ENCODE measurements at regions not wholly inside any gene's neighbourhood (a gene's known extent, or its start where the extent isn't known, plus 50 kb on each side); places are given as distances from the start of the nearest gene placed in this dataset.
"Not testable (repeated sequence)": the region's sequence is repeated elsewhere in the genome, so short reads cannot be mapped to it uniquely, and the experiment has no call there.

DNA sequence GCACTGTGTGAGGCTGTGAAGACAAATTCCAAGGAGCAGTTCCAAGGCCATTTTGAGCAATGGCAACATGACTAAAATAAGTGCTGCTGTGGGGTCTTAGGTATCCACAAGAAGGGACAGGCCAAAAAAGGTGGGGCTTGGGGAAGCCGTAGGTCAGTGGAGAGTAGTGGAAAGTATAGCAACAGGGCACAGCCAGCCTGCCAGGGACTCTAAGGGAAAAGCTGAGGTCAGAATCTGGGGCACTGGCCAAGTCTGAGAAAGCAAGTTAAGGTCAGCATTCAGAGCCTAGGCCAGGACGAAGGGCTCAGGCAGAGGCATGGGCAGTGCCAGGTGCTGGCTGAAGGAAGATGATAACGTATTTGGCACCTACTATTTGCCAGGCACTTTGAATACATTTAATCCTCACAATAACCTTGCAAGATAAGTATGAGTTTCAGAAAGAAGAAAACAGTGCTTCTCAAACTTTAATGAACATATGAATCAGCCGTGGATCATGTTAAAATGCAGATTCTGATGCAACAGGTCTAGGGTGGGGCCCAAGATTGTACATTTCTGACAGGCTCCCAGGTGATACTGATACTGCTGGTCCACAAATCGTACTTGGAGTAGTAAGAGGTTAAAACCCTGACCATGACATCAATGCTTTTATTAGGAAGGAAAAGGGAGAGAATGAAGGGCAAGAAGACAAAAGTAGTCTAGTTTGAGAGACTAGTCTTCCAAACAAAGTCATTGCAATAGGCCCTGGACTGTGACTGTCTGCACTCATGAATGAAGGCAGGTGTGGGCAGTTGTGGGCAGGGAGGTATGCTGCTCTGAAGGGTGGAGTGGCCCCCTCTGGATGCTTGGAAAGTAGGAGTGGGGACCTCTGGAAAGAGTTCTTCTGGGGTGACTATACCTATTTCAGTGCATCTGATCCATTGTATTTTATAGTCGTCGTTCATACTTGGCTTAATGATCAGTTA, 106.3 kb upstream of the ANKRD28 start:
- DNase-seq, result no peak

DNA sequence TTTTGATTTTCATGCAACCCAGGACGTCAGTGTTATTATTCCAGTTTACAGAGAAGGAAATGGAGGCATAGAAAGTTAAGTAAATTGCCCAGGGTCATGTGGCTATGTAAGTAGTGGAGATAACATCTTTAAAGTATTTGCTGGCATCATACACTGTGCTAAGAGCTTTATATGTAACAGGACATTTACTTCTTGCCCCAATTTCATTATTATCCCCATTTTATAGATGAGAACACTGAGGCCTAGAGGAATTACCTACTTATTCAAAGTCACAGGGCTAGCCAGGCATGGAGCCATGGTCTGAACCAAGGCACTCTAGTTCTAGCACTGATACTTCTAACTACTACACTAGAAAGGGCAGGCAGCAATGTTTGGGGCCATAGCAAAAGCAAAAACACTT, 107.3 kb upstream of the ANKRD28 start:
- DNase-seq, result no peak

DNA sequence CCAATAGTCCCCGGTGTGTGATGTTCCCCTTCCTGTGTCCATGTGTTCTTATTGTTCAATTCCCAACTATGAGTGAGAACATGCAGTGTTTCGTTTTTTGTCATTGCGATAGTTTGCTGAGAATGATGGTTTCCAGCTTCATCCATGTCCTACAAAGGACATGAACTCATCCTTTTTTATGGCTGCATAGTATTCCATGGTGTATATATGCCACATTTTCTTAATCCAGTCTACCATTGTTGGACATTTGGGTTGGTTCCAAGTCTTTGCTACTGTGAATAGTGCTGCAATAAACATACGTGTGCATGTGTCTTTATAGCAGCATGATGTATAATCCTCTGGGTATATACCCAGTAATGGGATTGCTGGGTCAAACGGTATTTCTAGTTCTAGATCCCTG, 109.6 kb upstream of the ANKRD28 start:
- not testable (repeated sequence) for DNase-seq

DNA sequence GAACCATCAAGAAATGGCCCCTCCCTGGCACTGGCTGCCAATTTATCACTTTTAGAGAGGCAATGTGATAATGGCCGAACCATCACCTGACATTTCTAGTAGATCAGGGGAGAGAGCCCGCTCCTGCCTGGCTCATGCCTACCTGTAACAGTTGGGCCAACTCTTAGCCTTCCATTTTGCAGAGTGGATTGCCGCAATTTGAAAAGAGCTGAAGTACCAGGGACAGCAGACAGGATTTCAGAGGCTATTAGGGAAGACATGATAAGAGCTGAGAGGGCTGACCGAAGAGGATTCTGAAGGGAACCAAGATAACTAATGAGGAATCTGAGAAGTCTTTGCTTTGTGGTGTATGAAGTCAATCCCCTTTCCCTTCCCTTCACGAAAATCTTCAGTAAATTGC, 121.2 kb upstream of the ANKRD28 start:
- DNase-seq, result no peak

DNA sequence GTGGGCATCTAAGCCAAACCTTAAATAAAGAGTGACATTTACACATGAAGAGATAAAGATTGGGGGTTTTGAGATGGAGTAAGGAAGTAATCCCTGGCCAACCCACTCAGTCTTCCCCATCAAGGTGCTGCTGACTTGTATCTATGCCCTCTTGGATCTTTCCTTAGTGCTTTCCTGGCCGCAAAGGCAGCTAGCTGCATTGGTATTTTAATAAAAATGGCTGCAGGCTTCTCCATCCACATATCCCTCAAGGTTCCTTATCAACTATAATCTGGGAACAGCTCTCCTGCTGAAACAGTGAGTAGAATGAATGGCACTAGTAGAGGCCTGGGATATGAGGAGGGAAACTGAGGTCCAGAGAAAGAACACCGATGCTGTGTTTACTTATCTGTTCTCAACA, 122.2 kb upstream of the ANKRD28 start:
- DNase-seq, result no peak

DNA sequence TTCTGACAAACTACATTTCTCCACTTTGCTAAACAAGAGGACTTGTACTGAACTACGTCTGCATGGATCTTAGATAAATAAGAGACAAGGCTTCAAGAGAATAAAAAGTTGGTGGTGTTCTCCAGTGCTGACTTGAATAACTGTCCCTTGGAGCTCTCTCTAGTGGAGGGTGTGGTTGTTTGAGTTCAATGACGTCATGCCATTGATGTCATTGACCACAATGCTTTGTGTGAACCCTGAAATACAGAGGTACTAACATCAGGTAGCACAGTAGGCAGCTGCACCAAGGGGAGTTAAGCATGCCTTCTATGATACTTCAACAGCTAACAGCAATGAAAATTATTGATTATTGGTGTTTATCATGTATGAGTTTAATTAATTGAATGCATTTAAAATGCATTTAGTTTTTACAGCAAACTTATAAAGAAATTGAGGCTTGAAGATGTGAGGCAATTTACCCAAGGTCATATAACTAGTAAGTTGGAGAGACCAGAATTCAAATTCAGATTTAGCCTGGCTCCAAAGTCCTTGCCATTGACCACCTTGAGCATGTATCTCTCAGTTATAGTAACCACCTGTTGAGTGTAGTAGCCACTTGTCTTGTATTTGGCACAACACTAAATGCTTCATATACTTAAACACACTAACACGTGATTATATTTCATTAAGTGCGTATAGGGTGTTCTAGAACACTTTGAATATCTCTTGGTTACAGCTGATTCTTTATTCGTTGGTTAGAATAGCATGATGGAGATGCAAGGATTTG, 126.0 kb upstream of the ANKRD28 start:
- DNase-seq, result no peak

DNA sequence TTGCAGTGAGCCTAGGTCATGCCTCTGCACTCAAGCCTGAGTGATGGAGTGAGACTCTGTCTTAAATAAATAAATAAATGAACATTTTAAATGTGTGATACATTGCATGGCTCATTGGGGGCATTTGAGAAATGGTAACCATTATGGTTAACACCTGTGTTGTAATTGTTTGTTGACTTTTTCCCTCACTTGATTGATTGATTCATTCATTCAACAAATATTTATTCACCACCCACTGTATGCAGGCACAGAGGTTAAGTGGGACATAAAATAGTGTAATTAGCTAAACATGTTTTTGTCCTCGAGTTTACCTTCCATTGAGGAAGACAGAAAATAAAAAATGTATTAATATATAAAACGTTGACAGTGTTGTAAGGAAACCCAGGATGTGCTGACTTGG, 127.1 kb upstream of the ANKRD28 start:
- no peak for DNase-seq

DNA sequence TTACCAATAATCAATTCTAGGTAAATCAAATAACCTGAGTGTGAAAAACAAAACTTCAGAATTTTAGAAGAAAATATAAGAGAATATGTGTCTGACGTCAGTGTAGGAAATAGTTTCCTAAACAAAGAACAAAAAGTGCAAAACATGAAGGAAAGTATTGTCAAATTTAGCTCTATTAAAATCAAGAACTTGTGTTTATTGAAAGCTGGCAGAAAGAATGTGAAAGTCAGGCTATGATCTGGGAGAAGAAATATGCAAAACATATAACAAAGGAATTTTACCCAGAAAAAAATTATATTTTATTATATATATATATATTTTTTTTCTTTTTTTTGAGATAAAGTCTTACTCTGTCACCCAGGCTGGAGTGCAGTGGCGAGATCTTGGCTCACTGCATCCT, 129.1 kb upstream of the ANKRD28 start:
- DNase-seq, result no peak

DNA sequence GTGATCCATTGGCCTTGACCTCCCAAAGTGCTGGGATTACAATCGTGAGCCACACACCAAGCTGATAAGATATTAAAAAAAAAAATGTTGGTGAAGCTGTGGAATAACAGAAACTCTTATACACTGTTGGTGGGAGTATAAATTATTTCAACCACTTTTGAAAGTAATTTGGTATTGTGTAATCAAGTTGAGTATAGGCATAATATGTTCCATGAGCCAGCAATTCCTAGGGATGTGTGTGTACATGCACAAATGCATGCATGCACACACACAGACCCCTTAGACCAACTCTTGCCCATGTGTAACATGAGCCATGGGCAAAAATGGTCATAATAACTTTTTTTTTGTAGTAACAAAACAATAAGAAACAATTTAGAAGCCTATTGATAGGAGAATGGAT, 130.2 kb upstream of the ANKRD28 start:
- no peak for DNase-seq

DNA sequence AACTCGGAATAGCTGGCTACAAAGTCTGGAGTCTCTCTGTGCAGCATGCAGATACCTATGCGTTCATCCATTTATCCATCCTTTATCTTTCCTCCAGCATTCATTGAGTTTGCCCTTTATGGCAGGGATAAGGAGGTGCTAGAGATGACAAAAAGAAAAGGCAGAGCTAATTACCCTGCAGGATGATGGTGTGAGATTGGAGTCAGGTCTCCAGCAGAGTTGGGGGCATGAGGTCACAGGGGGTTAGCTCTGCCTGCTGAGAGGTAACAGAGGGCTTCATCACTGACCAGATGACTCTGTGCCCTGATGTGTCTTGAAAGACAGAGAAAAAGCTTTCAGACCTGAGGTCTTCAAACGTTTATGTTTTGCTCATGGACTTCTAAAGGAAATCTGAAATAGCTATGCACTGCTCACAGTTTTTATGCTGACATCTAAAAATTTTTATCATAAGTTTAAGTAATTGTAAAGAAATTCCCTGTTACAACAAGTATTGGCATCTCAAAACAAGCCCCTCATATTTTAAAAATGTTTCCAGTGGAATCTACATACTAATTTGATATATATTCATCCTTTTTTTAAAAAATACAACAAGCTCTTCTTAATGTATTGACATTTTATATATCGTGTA, 132.3 kb upstream of the ANKRD28 start:
- DNase-seq, result no peak

DNA sequence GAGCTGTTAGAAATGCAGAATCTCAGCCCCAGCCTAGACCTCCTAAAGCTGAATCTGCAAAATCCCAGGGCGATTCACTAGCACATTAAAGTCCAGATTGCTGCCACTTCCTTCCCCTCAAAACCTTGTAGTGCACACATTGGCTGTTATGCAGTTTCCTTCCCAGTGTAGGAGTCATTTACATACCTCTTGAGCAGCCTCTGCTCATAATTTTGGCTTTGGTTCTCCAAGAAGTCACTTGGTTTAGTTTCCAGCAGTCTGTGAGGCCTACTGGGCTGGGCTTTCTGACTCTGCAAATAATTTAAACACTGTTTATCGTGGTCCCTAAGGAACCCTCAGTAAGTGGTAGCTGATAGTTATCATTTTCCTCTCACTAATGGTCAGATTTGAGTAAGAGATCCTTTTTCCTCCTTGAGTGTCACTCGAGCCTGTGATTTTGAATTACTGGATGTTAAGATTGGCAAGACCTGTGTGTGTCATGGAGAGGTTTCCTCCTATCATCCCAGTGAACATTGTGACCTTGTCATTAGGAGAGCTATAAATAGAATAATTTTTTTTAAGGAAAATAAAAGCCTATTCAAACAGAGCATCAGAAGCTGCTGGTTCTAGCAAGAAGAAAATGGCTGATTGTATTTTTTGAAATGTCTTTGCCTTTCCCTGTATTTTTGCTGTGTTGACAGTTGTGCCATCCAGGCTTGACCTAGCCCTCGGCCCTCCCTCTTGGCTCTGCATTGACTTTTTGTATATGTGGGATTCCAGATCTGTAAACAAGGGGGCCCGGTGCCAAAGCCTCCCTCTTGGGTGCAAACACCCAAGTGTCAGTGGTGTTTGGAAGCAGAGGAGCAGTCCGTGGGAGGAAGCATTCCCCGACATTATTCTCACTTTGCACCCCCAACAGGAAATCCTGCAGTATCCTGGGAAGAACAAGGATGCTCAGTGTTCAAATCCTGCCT, 134.8 kb upstream of the ANKRD28 start:
- no peak for DNase-seq

DNA sequence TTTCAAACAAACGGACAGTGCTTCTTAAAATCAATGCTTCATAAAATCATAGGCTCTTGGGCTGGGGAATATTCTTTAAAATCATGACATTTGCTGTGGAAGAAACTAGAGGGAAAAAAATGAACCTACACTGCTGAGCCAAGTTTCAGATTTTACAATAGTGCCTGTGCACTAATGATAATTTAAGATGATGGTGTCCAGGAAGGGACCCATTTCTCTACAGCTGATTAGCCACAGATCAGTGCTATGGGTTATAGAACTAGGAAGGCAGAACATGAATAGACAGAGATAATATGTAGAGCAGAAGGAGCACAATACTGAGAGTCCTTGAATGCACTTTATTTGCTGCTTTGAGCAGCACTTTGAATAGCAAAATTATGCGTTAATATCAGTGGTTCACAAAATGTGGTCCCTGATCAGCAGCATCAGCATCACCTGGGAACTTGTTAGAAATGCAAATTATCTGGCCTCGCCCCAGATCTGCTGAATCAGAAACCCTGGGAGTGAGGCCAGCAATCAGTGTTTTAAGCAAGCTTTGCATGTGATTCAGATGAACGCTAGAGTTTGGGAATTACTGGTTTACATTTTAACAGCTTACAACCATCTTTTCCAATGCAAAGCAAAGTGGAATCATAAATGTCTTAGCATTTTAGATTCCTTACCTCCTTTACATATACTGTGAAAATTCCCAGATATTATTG, 135.8 kb upstream of the ANKRD28 start:
- no peak for DNase-seq

DNA sequence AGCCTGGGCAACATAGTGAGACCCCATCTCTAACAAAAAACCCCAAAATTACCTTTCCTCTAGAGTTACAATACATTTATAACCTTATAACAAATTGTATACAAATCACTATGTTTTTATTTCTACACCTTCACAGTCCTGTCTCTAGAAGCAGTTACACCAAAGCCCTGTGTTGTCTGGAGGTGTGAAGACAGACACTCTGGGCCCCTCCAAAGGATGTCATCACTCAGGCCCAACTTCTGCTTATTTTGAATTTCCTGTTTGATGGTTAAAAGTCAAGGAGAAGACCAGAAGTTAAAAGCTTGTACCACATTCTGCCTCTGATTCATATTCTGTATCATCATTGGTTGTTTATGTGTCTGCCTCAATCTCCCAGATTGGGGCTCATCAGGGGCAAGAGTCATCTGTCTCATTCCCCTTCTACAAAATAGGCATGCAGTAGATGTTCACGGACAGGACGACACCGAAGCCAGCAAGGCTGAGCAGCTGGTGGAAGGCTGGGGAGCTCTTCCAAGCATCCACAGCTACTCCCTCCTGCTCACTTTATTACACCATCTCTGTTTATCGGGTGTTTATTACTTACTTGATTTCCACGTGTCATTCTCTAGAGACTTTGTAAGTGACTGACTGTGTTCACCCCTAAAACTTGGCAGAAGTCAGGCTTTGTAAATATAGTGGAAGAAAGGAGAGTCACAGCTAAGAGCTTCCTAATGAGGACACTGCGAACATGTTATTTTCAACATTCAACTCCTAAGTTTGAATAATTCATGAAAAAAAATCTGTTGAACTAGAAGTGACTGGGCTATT, 136.8 kb upstream of the ANKRD28 start:
- DNase-seq, result no peak

DNA sequence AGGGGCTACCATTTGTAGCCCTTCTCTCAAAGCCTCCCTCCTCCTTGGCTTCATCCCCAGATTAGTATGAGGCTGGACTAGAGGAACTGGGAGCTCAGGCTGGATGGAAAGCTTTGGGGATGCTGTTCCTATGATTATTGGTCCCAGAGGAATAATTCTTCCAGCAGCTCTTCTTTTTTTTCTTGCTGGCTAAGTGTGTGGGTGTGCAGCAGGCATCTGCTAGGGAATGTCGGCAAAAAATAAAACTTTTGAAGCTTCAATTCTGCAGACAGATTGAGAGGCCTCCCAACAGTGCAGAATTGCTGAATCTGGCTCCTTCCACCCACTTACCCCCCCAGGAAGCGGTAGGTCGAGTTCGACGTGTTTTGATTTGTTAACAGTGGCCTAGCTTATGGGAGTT, 138.5 kb upstream of the ANKRD28 start:
- no peak for DNase-seq

DNA sequence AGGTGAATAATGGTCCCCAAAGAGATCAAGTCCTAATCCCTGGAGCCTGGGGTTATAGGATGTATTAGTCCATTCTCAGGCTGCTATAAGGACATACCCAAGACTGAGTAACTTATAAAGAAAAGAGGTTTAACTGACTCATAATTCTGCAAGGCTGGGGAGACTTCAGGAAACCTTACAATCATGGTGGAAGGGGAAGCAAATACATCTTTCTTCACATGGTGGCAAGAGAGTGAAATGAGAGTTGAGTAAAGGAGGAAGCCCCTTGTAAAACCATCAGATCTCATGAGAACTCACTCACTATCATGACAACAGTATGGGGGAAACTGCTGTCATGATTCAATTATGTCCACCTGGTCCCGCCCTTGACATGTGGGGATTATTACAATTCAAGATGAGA, 142.9 kb upstream of the ANKRD28 start:
- no peak for DNase-seq

DNA sequence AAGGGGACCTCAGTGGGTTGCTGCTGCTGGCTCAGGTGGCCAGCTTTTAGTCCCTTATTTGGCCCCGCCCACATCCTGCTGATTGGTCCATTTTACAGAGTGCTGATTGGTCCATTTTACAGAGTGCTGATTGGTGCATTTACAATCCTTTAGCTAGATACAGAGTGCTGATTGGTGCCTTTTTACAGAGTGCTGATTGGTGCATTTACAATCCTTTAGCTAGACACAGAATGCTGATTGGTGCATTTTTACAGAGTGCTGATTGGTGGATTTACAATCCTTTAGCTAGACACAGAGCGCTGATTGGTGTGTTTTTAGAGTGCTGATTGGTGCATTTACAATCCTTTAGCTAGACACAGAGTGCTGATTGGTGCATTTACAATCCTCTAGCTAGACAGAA, 143.7 kb upstream of the ANKRD28 start:
- DNase-seq, result not testable (repeated sequence)

DNA sequence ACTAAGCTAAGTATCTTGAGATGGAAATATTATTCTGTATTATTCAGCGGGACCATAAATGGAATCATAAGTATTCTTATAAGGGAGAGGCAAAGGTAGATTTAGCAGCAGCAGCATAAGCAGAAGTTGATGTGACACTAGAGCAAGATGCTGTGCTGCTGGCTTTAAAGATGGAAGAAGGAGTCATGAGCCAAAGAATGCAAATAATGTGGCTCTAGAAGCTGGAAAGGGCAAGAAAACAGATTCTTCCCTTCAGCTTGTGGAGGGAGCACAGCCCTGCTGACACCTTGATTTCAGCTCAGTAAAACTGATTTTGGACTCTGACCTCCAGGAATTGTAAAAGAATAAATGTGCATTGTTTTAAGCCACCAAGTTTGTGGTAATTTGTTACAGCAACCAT, 144.2 kb upstream of the ANKRD28 start:
- DNase-seq, result no peak

DNA sequence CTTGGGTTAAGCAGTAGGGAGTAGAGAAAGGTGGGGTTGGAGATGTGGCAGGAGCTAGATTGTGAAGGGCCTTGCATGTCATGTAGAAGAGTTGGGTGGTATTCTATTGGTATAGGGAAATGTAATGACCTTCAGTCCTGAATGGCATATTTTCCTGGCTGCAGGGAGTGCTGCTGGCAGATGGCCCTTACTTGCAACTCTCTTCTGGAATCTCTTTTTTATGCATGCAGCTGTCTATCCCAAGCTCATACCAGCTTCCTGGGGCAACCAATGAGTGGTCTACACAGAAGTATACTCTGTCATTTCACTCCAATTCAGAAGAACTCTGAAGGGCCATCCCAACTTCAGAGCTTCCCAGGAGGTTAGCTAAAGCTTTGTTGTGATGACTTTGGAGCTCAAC, 144.7 kb upstream of the ANKRD28 start:
- DNase-seq, result no peak

DNA sequence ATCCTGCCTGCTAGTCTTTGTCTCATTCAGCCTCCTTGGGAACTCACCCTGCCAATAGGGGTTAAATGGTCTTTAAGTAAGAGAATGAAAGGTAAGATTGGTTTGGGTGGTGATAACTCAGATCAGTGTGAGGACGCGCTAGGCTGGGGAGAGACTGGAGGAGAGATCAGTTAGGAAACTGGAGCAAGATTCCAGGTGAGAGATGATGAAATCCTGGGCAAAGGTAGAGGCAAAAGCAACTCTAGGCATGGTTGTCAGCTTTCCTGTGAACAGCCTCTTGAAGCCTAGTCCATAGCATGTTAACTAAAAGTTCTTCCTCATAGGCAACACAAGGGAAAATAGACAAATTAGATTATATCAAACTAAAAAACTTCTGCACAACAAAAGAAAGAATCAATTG, 145.2 kb upstream of the ANKRD28 start:
- no peak for DNase-seq

DNA sequence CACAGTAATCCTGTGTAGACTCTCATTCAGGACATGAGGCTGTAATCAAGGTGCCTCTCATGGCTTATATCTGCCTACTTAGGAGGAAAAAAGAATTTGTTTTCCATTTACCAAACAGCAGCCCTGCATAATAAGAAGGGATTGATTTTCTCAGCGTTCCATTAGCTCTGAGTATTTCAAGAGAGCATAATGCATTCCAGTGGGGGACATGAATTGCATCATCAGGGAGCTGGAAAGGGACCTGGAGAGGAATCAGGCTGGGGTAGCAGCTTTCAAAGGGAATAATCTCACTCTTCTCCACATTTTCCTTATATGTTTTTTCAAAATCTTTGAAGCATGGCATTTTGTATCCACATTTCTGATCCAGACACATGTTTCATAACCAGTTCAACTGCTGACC, 150.6 kb upstream of the ANKRD28 start:
- DNase-seq, result no peak

Measured in right lung (tissue), 2 donors.